HTR-8/SVneo (cell line): ENCODE measurements at regions not wholly inside any gene's neighbourhood (a gene's known extent, or its start where the extent isn't known, plus 50 kb on each side); places are given as distances from the start of the nearest gene placed in this dataset.
"Not testable (repeated sequence)": the region's sequence is repeated elsewhere in the genome, so short reads cannot be mapped to it uniquely, and the experiment has no call there.

Experiments
- DNase-seq: peaks from one replicate; pipeline ENCODE4 v3.0.0; 2011; ENCODE audit warnings: low spot score, mixed read lengths; ENCODE audit not compliant: insufficient read length
- FAIRE-seq: peaks from 2 replicates; lab custom pipeline; 2011; peaks lifted over from hg19 to GRCh38; lab: Jason Lieb, UNC

DNA sequence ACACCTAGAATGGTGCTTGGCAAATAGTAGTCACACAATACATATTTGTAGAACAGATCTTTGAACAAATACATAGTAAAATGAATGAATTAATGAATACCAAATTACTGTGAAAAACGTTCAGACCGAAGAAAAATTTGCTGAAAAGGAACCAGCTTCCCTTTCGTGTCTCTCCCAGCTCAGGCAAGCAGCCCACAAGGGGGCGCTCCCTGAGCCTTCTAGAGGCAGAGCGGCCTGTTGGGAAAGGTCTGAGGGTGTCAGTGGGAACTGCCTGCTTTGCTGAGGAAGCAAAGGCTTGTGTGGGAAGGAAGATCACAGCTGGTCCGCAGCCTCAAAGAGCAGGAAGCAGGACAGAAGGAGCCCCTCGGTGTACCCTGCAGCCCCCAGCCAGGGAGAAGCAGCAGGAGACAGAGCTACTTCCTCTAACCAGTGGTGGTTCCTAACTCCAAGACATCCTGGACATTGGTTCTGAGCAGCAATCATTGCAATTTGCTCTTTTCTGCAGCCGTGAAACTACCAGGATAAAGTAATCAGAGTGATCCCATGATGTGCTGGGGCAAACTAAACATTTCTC lies 231.1 kb downstream of the ANKRD30B start:
- FAIRE-seq (no peak), DNase-seq (peak; percentile 61)

DNA sequence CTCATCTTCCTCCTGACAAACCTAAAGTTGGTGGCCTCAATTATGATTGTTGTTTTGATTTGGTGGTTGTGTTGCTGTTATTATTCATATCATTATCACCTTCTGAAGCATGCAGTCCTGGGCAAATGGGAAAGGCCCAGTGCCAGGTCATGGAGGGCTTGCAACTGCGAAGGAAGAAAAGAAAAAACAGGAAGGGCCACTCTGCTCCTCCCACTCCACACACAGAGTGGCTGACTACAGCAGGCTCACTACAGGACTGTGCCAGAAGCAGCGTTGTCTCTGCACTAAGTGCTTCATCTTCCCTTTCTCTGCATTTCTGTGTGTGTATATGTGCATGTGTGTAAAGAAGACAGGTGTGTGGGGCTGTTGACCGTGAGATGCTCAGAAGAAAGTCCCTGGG lies 231.9 kb downstream of the ANKRD30B start:
- no peak for FAIRE-seq
- no peak for DNase-seq

DNA sequence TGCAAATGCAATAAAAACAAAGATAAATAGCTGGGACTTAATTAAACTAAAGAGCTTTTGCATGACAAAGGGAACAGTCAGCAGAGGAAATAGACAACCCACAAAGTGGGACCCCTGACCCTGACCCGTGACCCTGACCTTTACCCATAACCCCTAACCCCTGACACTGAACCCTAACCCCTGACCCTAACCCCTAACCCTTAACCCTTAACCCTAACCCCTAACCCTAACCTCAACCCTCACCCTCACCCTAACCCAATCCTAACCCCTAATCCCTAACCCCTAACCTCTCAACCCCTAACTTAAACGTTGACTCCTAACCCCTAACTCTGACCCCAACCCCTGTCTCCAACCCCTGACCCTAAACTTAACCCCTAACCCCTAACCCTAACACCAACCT lies 236.6 kb downstream of the ANKRD30B start:
- FAIRE-seq, DNase-seq: not testable (repeated sequence)

DNA sequence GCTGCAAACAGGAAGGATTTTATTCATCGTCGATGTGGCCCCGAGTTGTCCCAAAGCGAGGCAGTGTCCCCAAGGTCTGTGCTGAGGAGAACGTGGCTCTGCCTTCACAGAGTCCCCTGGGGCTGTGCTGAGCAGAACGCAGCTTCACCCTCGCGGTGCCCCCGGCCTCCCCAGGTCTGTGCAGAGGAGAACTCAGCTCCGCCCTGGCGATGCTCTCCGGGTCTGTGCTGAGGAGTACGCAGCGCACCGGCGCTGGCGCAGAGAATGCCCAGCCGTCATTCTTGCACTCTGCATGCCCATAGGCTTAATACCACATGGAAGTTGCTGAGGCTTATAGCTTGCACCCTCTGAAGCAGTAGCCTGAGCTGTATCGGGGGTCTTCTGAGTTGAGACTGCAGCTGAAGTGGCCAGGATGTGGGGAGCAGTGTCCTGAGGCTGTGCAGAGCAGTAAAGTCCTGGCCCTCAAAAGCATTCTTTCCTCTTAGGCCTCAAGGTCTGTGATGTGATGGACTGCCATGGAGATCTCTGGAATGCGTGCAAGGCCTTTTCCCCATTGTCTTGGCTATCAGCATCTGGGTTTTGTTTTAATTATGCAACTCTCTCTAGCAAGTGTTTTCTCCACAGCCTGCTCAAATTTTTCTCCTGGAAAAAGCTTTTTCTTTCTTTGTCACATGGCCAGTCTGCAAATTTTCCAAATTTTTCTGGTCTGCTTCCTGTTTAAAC lies 237.5 kb downstream of the ANKRD30B start:
- not testable (repeated sequence) for DNase-seq, FAIRE-seq

DNA sequence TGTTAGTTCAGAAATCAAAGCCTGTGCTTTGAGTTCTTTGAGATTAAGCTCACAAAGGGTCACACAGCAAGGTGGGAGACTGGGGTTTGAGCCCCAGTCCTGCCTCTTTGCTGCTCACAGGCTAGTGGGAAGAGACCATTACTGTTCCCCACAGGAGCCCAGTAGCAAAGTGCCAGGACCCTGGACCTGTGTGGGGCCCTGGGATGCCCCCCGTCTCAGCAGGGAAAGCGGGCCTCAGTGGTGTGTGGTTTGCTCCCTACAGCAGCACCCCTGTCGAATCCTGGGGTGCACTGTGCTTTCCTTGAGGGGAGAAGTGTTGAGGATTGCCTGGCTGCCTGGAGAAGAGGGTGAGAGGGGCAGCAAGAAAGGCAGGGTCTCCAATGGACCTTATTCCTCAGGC lies 239.4 kb downstream of the ANKRD30B start:
- DNase-seq, FAIRE-seq: not testable (repeated sequence)

DNA sequence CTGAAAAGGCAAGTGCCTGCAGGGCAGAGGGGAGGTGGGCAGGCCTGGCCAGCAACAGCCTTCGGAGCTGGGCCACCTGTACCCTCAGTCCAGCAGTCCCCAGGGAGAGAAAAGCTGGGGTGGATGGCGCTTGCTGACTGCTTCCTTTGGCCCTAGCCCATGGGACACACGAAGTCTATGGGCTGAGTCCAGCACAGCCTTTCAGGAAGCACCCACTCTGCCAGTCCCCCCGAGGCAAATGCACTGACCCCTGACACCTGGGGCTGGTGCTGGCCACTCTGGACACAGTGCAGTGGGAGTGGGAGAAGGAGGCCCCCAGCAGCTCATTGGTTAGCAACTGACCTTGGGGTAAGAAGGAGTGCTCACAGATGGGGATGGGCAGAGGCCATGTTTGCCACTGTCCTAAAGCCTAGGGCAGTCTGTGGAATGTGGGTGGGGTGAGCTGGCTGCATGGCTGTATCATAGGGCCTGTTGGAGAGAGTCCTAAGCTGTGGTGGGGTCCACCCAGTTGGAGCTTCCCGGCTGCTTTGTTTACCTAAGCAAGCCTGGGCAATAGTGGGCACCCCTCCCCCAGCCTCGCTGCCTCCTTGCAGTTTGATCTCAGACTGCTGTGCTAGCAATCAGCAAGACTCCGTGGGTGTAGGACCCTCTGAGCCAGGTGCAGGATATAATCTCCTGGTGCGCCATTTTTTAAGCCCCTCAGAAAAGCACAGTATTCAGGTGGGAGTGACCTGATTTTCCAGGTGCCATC lies 240.2 kb downstream of the ANKRD30B start:
- not testable (repeated sequence) for FAIRE-seq

DNA sequence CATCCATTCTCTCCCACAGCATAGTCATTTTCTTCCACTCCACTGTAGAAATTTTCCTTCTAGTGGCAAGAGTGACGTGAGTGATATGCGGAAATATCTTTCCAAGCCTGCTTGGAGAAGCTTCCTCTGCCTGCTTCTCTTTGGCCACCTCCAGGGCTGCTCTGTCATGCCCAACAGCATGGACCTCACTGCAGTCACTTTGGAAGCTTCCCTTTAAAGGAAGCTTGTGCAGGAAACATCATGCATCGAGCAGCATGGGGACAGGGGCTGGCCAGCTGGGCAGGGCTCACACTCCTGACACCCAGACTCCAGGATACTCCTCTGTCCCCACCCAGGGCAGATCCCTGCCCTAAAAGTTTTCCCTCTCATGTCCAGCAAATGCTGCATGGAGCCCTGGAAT lies 241.6 kb downstream of the ANKRD30B start:
- FAIRE-seq, DNase-seq: not testable (repeated sequence)

More for the DNA sequence above, 240.2 kb downstream of the ANKRD30B start:
- not testable (repeated sequence) for DNase-seq

DNA sequence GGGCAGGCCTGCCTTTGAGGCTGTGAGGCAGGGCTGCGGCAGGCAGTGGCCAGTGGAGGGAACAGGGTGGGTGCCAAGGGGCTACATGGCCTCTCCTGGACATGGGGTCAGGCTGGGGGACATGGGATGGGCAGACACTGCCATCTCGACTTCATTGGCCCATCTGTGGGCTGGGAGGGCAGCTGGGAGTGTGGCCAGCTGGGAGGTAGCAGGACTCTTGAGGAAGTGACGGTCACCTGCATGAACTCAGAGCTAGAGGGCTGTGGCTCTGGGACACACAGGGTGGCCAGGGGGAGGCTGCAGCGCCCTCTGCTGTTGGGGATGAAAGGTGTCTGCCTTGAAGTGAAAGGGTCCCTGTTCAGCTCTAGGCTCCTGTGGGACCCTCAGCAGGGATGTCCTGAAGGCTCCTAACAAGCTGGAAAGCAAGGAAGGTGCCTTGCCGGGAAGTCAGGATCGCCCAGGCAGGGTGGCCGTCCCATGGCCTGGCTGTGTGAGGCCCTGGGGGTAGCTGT lies 244.0 kb downstream of the ANKRD30B start:
- not testable (repeated sequence) for FAIRE-seq, DNase-seq

DNA sequence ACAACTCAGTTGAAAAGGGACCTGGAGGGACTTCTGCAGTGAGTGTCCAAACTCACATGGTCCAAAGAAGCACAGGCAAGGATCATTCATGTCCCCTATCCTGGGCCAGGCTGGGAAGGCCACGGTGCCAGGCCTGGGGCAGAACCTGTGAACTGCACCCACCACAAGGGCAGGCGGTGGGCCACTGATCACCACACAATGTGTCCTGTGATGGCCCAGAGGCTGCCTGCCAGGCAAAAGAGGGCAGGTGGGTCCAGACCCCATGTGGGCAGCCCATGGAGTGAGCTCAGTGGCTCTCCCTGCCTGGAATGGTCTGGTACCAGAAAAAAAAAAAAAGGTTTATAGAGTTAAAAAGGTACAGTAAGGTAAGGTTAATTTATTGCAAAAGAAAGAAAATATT lies 244.8 kb downstream of the ANKRD30B start:
- not testable (repeated sequence) for FAIRE-seq

DNA sequence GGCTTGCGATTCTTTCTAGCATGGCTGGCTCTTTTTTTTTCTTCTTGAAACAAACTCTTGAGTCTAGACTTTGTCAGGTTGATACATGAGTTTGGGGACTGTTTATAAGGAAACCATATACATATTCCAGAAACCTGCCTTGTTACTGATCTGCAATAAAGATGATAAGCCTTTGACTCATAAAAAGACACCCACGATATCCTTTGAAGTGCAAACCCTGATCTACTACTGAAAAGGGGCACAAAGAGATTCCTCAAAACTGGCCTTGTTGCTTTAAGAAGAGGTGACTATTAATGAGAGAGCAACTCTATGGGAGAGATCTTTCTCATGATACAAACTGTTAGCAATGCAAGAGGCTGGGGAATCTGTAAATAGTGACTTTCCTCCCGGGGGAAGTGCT lies 247.1 kb downstream of the ANKRD30B start:
- not testable (repeated sequence) for FAIRE-seq, DNase-seq

More for the DNA sequence above, 244.8 kb downstream of the ANKRD30B start:
- not testable (repeated sequence) for DNase-seq

DNA sequence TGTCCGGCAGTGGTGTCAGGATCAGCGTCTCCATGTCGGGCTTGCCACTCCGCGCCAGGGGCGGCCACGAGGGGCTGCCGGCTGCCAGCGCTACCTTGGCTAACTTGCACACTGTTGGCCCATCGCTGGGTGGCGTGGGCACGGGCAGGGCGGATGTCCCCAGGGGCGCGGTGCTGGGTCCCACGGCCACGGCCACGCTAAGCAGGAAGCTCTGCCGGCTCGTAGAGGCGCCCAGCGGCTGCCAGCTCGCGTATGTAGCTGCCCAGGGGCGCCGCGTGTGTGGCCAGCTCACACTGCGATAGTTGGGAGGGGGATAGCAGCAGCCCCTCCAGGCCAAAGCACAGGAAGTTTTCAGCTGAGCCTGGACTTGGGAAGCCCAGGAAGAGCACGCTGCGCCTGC lies 249.4 kb downstream of the ANKRD30B start:
- FAIRE-seq (no peak), DNase-seq (no peak)

DNA sequence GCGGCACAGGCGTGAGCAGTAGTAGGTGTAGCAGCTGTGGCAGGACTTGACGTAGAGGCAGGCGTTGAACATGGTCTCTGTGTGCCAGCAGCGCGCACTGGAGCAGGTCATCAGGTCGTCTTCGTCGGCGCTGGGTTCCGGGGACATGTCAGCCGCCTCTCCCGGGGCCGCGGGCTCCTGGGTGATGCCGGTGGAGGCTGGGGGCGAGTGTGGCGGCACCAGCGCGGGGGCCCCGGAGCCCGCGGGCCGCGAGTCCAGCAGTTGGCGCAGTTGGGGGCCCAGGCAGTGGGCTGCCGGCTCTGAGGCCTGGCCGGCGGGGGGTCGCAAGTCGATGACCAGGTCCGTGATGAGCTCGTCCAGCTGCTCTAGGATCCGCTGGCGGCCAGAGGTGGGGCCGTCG lies 249.9 kb downstream of the ANKRD30B start:
- not testable (repeated sequence) for FAIRE-seq, DNase-seq

DNA sequence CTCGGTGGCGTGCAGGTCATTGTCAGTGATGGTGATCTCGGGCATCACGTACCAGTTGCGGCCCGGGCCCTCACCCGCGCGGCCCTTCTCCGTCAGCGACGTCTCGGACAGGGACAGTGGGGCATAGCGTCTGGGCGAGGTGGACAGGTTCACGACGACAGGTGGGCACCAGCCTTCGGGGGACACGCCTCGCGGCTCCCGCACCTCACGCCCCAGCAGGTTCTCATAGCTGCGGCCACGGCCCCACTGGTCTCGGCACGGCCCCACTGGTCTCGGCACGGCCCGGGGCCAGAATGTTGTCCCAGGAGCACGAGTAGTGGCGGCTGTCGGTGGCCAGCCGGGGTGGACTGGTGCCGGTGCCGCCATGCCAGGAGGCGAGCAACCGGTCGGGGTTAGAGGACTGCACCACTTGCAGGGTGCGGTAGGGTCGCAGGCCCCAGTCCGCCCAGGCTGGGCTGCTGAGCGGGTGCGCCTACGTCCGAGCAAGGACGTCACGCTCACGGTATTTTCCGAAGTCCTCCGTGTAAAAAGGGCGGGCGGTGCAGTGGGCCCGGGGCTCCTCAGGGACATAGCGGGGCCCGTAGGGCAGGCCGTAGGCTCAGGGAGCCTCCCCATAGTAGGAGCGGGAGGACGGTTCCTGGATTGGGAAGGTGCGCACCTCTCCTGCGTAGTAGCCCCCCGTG lies 250.5 kb downstream of the ANKRD30B start:
- FAIRE-seq: peak; percentile 44
- DNase-seq: not testable (repeated sequence)

DNA sequence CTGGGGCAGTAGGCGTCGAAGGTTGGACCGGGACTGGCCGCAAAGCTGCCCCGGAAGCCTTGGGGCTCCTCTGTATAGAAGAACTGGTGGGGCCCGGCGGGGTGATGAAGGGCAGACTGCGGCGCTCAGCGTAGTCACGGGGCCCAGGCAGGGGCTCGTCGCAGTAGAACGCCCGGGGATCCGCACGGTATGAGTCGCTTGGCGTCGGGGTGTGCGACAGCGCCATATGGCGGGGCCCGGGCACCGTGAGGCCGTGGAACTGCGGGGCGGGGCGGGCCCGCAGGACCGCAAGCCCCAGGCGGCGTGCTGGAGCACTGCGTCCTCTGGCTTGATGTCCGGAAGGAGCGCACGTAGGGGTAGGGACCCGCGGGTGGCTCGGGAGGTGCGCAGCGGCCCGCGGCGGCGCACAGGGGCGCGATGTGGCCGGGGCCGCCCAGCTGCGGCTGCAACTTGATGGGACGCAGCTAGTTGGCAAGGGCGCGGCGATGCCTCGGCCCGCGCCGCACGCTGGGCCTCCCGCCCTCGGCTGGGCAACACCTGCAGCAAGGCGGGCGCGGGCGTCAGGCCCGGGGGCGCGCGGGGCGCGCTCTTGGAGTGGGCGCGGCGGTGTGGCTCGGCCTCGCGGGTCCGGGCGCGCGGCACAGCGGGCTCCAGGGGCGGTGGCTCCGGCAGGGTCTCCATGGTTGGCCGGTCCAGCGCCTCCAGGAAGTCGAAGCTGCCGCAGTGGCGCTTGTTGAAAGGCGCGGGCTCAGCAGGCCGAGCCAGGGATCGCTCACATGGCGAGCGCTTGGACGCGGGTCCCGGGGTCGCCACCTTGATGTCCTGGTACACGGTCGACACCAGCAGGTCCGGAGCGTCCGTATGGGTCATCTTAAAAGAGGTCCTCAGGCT lies 251.4 kb downstream of the ANKRD30B start:
- no peak for DNase-seq
- no peak for FAIRE-seq

DNA sequence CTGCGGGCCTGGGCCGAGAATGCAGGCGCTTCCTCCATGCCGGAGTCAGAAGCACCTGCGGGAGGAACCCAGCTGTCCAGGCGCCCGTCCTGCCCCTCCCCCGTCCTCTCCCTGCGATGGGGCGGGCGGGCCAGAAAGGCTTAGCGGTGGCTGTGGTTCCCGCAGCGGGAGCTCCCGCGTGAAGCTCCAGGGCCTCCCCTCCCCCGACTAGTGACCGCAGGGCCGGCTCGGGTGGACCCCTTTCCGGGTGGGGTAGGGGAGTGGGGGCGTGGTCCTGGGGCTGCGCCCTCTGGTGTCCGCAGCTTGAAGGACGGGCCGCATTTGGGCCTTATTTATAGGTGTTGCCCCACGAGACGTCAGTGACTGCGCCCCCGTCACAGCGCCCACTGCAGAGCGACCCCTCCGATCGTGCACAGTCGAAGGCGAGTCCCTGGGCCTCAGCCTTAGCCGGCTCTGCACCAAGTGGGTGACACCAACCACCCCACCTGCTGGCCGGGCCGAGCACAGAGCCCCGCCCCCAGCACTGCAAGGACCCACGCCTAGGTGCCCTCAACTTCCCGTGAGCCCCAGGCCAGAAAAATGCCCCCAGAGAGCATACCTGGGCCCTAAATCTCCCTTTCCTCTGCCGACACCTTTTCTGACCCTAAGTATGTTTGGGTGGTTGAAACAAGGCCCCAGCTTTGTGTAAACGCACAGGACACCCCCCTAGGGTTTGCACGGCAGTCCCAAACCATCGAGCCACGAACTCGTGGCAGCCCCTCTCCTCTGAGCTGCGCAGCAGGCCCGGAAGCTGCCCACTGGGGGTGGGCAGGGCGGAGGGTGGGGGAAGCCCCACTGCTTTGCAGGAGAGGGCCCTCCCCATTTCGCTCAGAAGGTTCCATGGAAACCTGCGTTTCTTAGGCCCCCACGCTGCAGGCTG lies 252.4 kb downstream of the ANKRD30B start:
- not testable (repeated sequence) for FAIRE-seq, DNase-seq

DNA sequence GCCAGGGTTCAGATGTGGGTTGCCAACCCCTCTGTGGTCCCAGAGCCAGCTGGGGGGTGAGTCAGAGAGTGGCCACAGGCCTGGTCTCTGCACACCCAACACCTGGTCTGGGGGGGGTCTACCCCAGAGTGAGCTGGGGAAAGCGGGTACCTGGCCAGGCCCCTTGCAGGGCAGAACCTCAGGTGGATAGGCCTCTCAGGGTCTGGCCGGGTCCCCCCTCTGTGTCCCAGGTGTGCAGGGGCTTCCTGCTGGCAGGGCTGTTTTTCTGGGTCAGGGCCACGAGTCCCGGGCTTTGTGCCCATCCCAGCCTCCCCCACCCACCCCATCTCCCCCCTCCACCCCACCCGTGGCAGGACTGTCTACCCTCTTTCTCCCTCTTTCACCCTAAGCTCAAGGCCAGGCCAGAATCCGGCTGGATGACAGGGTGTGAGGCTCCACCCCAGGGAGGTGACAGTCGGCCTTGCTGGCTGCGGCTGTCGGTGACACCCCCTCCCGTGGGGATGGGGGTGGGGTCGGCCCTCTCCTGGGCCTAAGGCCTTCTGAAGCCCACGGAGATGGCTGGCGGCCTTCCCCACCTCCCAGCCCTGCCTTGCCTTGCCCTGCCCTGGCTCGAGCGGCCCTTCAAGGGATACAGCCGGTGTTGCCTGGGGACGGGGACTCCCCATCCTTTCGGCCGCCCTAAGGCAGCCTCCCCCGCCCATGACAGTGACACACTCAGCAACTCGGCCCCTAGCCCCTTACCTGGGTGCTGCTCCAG lies 253.2 kb downstream of the ANKRD30B start:
- DNase-seq: not testable (repeated sequence)
- FAIRE-seq: peak; percentile 20

DNA sequence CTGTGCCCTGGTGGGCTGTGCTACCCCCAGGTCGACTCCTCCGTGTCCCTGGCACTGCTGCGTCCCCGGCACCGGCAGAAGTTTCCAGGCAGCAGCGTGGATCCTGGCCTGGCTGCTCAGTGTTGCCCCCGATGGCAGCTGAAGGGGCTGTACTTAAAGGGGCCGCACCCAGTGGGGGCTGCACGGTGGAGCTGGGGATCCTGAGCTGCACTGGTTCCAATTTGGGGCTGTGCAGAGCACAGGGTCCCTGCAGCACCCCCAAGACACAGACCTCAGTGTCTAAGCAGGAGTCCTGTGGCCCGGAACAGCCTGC lies 253.8 kb downstream of the ANKRD30B start:
- not testable (repeated sequence) for DNase-seq
- FAIRE-seq: peak; percentile 44
